Neural cell (in vitro differentiated cells): ENCODE measurements at regions not wholly inside any gene's neighbourhood (a gene's known extent, or its start where the extent isn't known, plus 50 kb on each side); places are given as distances from the start of the nearest gene placed in this dataset.
"Not testable (repeated sequence)": the region's sequence is repeated elsewhere in the genome, so short reads cannot be mapped to it uniquely, and the experiment has no call there.

Source experiments
- H2AFZ ChIP-seq: fragments of 200-600, 300-800 bp; sonication (generic), shearing (Covaris generic); 2 replicates; pipeline ENCODE4 v1.6.0; 2014; ENCODE audit warnings: low read depth, mild to moderate bottlenecking, antibody characterized with exemption, low read length, moderate library complexity
- H3F3A ChIP-seq: fragments of 200-600 bp; shearing (Covaris generic); 2 replicates; pipeline ENCODE4 v1.6.1; 2016; ENCODE audit warnings: mild to moderate bottlenecking, moderate library complexity, mixed read lengths, antibody characterized with exemption, low read length; ENCODE audit not compliant: insufficient read depth, poor library complexity, severe bottlenecking
- H3K27ac ChIP-seq: fragments of 200-600, 300-800 bp; sonication (generic), shearing (Covaris generic); 2 replicates; pipeline ENCODE4 v1.5.1; 2014; ENCODE audit warnings: mild to moderate bottlenecking, low read length, moderate library complexity
- H3K27me3 ChIP-seq: fragments of 300-800, 200-600 bp; sonication (generic), shearing (Covaris generic); 2 replicates; pipeline ENCODE4 v1.6.0; 2014; ENCODE audit warnings: mild to moderate bottlenecking, low read depth, low read length, moderate library complexity; ENCODE audit not compliant: insufficient read depth
- H3K36me3 ChIP-seq: fragments of 300-800, 200-600 bp; sonication (generic), shearing (Covaris generic); 2 replicates; pipeline ENCODE4 v1.5.1; 2014; ENCODE audit warnings: mild to moderate bottlenecking, antibody characterized with exemption, low read length, moderate library complexity; ENCODE audit not compliant: insufficient read depth
- H3K4me2 ChIP-seq: fragments of 300-800, 200-600 bp; sonication (generic), shearing (Covaris generic); 2 replicates; pipeline ENCODE4 v1.6.0; 2014; ENCODE audit warnings: mild to moderate bottlenecking, low read length
- H3K4me3 ChIP-seq: fragments of 300-800, 200-600 bp; sonication (generic), shearing (Covaris generic); 2 replicates; pipeline ENCODE4 v1.5.1; 2014; ENCODE audit warnings: mild to moderate bottlenecking, low read length, moderate library complexity
- H3K79me2 ChIP-seq: fragments of 200-600 bp; shearing (Covaris generic); replicated peaks from 2 replicates; pipeline ENCODE4 v1.6.0; 2014; ENCODE audit warnings: mild to moderate bottlenecking, low read length, moderate library complexity; ENCODE audit not compliant: insufficient read depth
- H3K9ac ChIP-seq: fragments of 300-800, 200-600 bp; sonication (generic), shearing (Covaris generic); 2 replicates; pipeline ENCODE4 v1.6.1; 2016; ENCODE audit warnings: mild to moderate bottlenecking, low read length, mixed read lengths
- H3K9me2 ChIP-seq: fragments of 200-600 bp; shearing (Covaris generic); 2 replicates; pipeline ENCODE4 v1.6.1; 2016; ENCODE audit warnings: mild to moderate bottlenecking, low read length, mixed read lengths; ENCODE audit not compliant: insufficient read depth
- H3K9me3 ChIP-seq: fragments of 200-600, 300-800 bp; sonication (generic), shearing (Covaris generic); 2 replicates; pipeline ENCODE4 v1.6.1; 2016; ENCODE audit warnings: mild to moderate bottlenecking, mixed run types, low read length, moderate library complexity, mixed read lengths
- H4K20me1 ChIP-seq: fragments of 200-600 bp; shearing (Covaris generic); 2 replicates; pipeline ENCODE4 v1.6.1; 2016; ENCODE audit warnings: mild to moderate bottlenecking, mixed run types; ENCODE audit not compliant: insufficient read depth
- EP300 ChIP-seq: fragments of 450-650 bp; conservative IDR thresholded peaks from 2 replicates; pipeline ENCODE4 v1.6.1; 2014; ENCODE audit warnings: antibody characterized with exemption, mild to moderate bottlenecking, moderate library complexity; ENCODE audit not compliant: poor library complexity, severe bottlenecking
- EZH2 ChIP-seq: fragments of 200-600, 300-800 bp; shearing (Covaris generic), sonication (generic); IDR thresholded peaks from 2 replicates; pipeline ENCODE4 v1.6.1; 2014; ENCODE audit warnings: antibody characterized with exemption, low read length, borderline replicate concordance, mild to moderate bottlenecking; ENCODE audit not compliant: insufficient read depth, poor library complexity, severe bottlenecking
- MXI1 ChIP-seq: fragments of 450-650 bp; conservative IDR thresholded peaks from 2 replicates; pipeline ENCODE4 v1.6.1; 2014; ENCODE audit warnings: antibody characterized with exemption, mild to moderate bottlenecking; ENCODE audit not compliant: poor library complexity, severe bottlenecking
- POLR2AphosphoS5 ChIP-seq: IDR thresholded peaks from 2 replicates; pipeline ENCODE4 v1.6.1; 2012
- RAD21 ChIP-seq: fragments of 450-650 bp; conservative IDR thresholded peaks from 2 replicates; pipeline ENCODE4 v1.6.1; 2014; ENCODE audit warnings: antibody characterized with exemption, mild to moderate bottlenecking, moderate library complexity
- SMC3 ChIP-seq: fragments of 450-650 bp; conservative IDR thresholded peaks from 2 replicates; pipeline ENCODE4 v1.6.1; 2014; ENCODE audit warnings: antibody characterized with exemption, mild to moderate bottlenecking, moderate library complexity; ENCODE audit not compliant: poor library complexity
- TAF1 ChIP-seq: IDR thresholded peaks from 2 replicates; pipeline ENCODE4 v1.6.1; 2012; ENCODE audit warnings: low read depth
- TF ChIP-seq, protein P1 (sequence below): IDR thresholded peaks from 2 replicates; pipeline ENCODE4 v1.6.1; 2012; ENCODE audit warnings: borderline replicate concordance
- TF ChIP-seq, protein P2 (sequence below): fragments of 450-650 bp; IDR thresholded peaks from 2 replicates; pipeline ENCODE4 v1.5.1; 2014; ENCODE audit warnings: antibody characterized with exemption, mild to moderate bottlenecking, moderate library complexity; ENCODE audit not compliant: poor library complexity, severe bottlenecking

DNA sequence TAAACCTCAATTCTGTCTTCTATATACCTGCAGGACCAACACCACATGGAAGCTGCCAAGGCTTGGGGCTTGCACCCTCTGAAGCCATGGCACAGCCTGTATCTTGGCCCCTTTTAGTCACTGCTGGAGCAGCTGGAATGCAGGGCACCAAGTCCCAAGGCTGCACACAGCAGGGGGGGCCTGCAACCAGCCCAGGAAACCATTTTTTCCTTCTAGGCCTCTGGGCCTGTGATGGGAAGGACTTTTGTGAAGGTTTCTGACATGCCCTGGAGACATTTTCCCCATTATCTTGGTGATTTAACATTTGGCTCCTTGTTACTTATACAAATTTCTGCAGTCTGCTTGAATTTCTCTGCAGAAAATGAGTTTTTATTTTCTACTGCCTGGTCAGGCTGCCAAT, 123.2 kb upstream of the PCGF5 start:
- H3K4me2 ChIP-seq: no peak overlapping the region
- no peaks in the 10 kb centered on the region for H4K20me1 ChIP-seq
- no peaks in the 10 kb centered on the region for H3K79me2 ChIP-seq
- no peak for TF ChIP-seq SMC3
- TF ChIP-seq TAF1: no peak
- TF ChIP-seq, protein P1, sequence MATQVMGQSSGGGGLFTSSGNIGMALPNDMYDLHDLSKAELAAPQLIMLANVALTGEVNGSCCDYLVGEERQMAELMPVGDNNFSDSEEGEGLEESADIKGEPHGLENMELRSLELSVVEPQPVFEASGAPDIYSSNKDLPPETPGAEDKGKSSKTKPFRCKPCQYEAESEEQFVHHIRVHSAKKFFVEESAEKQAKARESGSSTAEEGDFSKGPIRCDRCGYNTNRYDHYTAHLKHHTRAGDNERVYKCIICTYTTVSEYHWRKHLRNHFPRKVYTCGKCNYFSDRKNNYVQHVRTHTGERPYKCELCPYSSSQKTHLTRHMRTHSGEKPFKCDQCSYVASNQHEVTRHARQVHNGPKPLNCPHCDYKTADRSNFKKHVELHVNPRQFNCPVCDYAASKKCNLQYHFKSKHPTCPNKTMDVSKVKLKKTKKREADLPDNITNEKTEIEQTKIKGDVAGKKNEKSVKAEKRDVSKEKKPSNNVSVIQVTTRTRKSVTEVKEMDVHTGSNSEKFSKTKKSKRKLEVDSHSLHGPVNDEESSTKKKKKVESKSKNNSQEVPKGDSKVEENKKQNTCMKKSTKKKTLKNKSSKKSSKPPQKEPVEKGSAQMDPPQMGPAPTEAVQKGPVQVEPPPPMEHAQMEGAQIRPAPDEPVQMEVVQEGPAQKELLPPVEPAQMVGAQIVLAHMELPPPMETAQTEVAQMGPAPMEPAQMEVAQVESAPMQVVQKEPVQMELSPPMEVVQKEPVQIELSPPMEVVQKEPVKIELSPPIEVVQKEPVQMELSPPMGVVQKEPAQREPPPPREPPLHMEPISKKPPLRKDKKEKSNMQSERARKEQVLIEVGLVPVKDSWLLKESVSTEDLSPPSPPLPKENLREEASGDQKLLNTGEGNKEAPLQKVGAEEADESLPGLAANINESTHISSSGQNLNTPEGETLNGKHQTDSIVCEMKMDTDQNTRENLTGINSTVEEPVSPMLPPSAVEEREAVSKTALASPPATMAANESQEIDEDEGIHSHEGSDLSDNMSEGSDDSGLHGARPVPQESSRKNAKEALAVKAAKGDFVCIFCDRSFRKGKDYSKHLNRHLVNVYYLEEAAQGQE: no peak
- no peak overlapping the region for H2AFZ ChIP-seq
- no peaks in the 10 kb centered on the region for H3F3A ChIP-seq
- H3K36me3 ChIP-seq: no peaks in the 10 kb centered on the region
- H3K9me3 ChIP-seq: peaks cover 12% of the 10 kb centered on the region
- no peak overlapping the region for H3K27ac ChIP-seq
- H3K9ac ChIP-seq: no peak overlapping the region
- H3K9me2 ChIP-seq: no peaks in the 10 kb centered on the region
- no peaks in the 10 kb centered on the region for H3K27me3 ChIP-seq
- H3K4me3 ChIP-seq: no peak overlapping the region

DNA sequence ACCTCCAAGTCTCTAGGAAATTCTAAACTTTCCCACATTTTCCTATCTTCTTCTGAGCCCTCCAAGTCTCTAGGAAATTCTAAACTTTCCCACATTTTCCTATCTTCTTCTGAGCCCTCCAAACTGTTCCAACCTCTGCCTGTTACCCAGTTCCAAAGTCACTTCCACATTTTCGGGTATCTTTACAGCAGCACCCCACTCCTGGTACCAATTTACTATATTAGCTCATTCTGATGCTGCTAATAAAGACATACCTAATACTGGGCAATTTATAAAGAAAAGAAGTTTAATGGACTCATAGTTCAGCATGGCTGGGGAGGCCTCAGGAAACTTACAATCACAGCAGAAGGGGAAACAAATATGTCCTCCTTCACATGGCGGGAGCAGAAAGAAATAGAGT, 122.4 kb upstream of the PCGF5 start:
- H3K79me2 ChIP-seq, H3K36me3 ChIP-seq, H3K27me3 ChIP-seq, H3K4me3 ChIP-seq, H3K4me2 ChIP-seq, H3K9ac ChIP-seq, H3K27ac ChIP-seq, H4K20me1 ChIP-seq, H3K9me2 ChIP-seq, H3F3A ChIP-seq, H2AFZ ChIP-seq: not testable (repeated sequence)
- peaks cover 11% of the 10 kb centered on the region for H3K9me3 ChIP-seq

DNA sequence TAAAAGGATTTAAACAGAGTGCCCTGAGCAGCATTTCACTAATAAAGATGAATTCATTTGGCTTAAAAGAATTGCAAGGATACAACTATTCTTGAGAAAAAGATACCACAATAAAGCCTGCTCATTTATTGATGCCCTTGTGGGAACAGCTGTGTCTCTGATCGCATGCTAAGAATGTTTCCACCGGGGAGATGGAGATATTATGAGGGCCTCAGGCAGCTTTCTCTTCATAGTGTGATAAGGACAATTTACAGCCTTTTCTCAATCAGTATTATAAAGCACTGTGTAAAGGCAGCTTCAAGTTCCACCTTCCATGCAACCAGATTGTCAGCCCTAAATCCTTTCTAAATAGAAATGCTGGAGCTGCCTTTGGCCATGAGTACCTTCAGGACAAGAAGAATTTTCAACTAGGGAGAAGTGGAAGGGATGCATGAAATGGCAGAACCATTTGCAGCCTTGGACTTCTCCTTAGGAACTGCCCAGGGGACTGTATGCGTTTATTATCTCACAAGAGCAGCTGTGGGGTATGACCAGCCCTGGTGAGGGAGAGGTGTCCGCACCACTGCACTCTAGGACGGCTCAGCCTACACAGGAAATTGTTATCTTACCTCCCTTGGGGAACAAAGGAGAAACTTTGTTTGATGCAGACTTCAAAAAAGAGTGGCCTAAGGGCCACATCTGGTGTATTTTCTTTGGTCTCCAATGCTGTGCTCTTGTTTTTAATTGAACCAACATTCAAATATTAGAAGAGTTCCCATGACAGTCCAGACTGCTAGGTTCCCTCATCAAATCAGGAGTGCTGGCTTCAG, 116.9 kb upstream of the PCGF5 start:
- no peaks in the 10 kb centered on the region for H3K79me2 ChIP-seq
- no peaks in the 10 kb centered on the region for H3K36me3 ChIP-seq
- no peaks in the 10 kb centered on the region for H4K20me1 ChIP-seq
- no peak overlapping the region for H2AFZ ChIP-seq
- H3F3A ChIP-seq: no peaks in the 10 kb centered on the region
- no peak overlapping the region for H3K27ac ChIP-seq
- no peak overlapping the region for H3K4me2 ChIP-seq
- H3K27me3 ChIP-seq: no peaks in the 10 kb centered on the region
- H3K9ac ChIP-seq: no peak overlapping the region
- H3K9me2 ChIP-seq: no peaks in the 10 kb centered on the region
- H3K4me3 ChIP-seq: no peak overlapping the region
- TF ChIP-seq POLR2AphosphoS5 (no peak), MXI1 (no peak), SMC3 (no peak), TAF1 (no peak), EZH2 (no peak), RAD21 (no peak), EP300 (no peak)
- TF ChIP-seq, protein P2, sequence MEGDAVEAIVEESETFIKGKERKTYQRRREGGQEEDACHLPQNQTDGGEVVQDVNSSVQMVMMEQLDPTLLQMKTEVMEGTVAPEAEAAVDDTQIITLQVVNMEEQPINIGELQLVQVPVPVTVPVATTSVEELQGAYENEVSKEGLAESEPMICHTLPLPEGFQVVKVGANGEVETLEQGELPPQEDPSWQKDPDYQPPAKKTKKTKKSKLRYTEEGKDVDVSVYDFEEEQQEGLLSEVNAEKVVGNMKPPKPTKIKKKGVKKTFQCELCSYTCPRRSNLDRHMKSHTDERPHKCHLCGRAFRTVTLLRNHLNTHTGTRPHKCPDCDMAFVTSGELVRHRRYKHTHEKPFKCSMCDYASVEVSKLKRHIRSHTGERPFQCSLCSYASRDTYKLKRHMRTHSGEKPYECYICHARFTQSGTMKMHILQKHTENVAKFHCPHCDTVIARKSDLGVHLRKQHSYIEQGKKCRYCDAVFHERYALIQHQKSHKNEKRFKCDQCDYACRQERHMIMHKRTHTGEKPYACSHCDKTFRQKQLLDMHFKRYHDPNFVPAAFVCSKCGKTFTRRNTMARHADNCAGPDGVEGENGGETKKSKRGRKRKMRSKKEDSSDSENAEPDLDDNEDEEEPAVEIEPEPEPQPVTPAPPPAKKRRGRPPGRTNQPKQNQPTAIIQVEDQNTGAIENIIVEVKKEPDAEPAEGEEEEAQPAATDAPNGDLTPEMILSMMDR: no peak
- TF ChIP-seq, protein P1: no peak
- H3K9me3 ChIP-seq: no peaks in the 10 kb centered on the region
